ENCODE measurements at regions not wholly inside any gene's neighbourhood (a gene's known extent, or its start where the extent isn't known, plus 50 kb on each side); places are given as distances from the start of the nearest gene placed in this dataset.

DNA sequence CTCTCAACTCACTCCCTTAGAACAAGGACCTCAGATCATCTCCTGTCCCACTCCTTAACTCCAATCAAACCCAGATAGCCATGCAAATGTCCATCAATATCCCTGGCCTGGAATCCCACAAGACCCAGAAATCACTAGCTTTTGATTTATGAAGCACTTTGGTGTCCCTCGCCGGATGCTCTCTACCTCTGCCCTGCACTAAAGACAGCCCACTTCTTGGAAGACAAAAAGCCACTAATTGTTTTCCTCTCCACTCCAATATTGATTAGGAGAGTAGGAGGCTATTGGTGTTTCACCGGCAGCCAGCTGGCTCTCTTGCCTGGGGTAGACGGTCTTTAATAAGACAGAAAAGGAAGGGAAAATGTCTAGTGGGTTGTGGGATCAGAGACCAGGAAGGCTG, 221.2 kb downstream of the BUD13 start:
- TF ChIP-seq CREB1 (IDR thresholded peaks at IDR 0.05; ENCODE audit: low read depth) (no peak), MAX (IDR thresholded peaks at IDR 0.05) (no peak), CEBPB (IDR thresholded peaks at IDR 0.05) (no peak), EP300 (IDR thresholded peaks at IDR 0.05; ENCODE audit: borderline replicate concordance) (no peak), TAF1 (IDR thresholded peaks at IDR 0.05; ENCODE audit: low read depth) (no peak), ZBTB7A (IDR thresholded peaks at IDR 0.05; ENCODE audit: low read depth) (no peak), TEAD4 (IDR thresholded peaks at IDR 0.05) (no peak), RAD21 (IDR thresholded peaks at IDR 0.05; ENCODE audit: low read depth) (no peak), EGR1 (IDR thresholded peaks at IDR 0.05) (no peak), NFIC (IDR thresholded peaks at IDR 0.05) (no peak)
- TF ChIP-seq, protein P1, sequence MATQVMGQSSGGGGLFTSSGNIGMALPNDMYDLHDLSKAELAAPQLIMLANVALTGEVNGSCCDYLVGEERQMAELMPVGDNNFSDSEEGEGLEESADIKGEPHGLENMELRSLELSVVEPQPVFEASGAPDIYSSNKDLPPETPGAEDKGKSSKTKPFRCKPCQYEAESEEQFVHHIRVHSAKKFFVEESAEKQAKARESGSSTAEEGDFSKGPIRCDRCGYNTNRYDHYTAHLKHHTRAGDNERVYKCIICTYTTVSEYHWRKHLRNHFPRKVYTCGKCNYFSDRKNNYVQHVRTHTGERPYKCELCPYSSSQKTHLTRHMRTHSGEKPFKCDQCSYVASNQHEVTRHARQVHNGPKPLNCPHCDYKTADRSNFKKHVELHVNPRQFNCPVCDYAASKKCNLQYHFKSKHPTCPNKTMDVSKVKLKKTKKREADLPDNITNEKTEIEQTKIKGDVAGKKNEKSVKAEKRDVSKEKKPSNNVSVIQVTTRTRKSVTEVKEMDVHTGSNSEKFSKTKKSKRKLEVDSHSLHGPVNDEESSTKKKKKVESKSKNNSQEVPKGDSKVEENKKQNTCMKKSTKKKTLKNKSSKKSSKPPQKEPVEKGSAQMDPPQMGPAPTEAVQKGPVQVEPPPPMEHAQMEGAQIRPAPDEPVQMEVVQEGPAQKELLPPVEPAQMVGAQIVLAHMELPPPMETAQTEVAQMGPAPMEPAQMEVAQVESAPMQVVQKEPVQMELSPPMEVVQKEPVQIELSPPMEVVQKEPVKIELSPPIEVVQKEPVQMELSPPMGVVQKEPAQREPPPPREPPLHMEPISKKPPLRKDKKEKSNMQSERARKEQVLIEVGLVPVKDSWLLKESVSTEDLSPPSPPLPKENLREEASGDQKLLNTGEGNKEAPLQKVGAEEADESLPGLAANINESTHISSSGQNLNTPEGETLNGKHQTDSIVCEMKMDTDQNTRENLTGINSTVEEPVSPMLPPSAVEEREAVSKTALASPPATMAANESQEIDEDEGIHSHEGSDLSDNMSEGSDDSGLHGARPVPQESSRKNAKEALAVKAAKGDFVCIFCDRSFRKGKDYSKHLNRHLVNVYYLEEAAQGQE (IDR thresholded peaks at IDR 0.05; ENCODE audit: low read depth) = no peak

GRCh38 chr11:116548256-116548655, 224.5 kb downstream of the BUD13 start:
- TF ChIP-seq, protein P1 (IDR thresholded peaks at IDR 0.05; ENCODE audit: low read depth) = no peak
- TF ChIP-seq EGR1 (IDR thresholded peaks at IDR 0.05) (no peak), CEBPB (IDR thresholded peaks at IDR 0.05) (no peak), FOXM1 (IDR thresholded peaks at IDR 0.05; ENCODE audit: borderline replicate concordance, low read depth) (no peak), NFIC (IDR thresholded peaks at IDR 0.05) (no peak), EP300 (IDR thresholded peaks at IDR 0.05; ENCODE audit: borderline replicate concordance) (no peak), TEAD4 (IDR thresholded peaks at IDR 0.05) (no peak), RAD21 (IDR thresholded peaks at IDR 0.05; ENCODE audit: low read depth) (no peak), CREB1 (IDR thresholded peaks at IDR 0.05; ENCODE audit: low read depth) (no peak), ZBTB7A (IDR thresholded peaks at IDR 0.05; ENCODE audit: low read depth) (no peak), MAX (IDR thresholded peaks at IDR 0.05) (no peak), TAF1 (IDR thresholded peaks at IDR 0.05; ENCODE audit: low read depth) (no peak), USF1 (IDR thresholded peaks at IDR 0.05) (no peak), TCF12 (IDR thresholded peaks at IDR 0.05; ENCODE audit: low read depth) (no peak), YY1 (IDR thresholded peaks at IDR 0.05; ENCODE audit: low read depth) (no peak)

DNA sequence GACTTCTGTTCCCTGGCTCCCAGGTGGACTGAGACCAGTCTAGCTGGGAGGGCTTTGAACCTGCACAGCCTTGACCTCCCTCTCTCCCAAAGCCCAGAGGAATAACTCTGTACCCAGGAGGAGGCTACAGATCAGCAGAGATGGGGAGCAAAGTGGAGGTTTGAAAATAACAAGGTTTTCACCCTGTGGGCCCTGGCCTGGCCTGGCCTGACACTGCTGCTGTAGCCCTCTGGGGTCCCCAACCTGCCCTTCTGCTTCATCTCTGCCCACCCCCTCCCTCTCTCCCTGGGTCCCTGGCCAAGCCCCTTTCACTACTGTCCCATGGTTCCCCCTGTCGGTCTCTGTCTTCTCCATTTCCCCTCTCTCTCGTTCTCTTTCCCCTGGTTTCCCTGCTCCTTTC, 225.2 kb downstream of the BUD13 start:
- TF ChIP-seq TAF1 (IDR thresholded peaks at IDR 0.05; ENCODE audit: low read depth) (no peak), TEAD4 (IDR thresholded peaks at IDR 0.05) (no peak), FOXM1 (IDR thresholded peaks at IDR 0.05; ENCODE audit: borderline replicate concordance, low read depth) (no peak)

- TF ChIP-seq RAD21 (IDR thresholded peaks at IDR 0.05; ENCODE audit: low read depth) (no peak), TEAD4 (IDR thresholded peaks at IDR 0.05) (no peak), EGR1 (IDR thresholded peaks at IDR 0.05) (no peak), TCF12 (IDR thresholded peaks at IDR 0.05; ENCODE audit: low read depth) (no peak), ZBTB7A (IDR thresholded peaks at IDR 0.05; ENCODE audit: low read depth) (no peak)
Measured at GRCh38 chr11:116545912-116546311, 226.9 kb downstream of the BUD13 start.

GRCh38 chr11:116544721-116545120, 228.1 kb downstream of the BUD13 start:
- no peak for TF ChIP-seq RAD21 (IDR thresholded peaks at IDR 0.05; ENCODE audit: low read depth)
- no peak for TF ChIP-seq CREB1 (IDR thresholded peaks at IDR 0.05; ENCODE audit: low read depth)
- TF ChIP-seq TAF1 (IDR thresholded peaks at IDR 0.05; ENCODE audit: low read depth) = no peak
- no peak for TF ChIP-seq USF1 (IDR thresholded peaks at IDR 0.05)
- TF ChIP-seq, protein P1 (IDR thresholded peaks at IDR 0.05; ENCODE audit: low read depth) = no peak
- TF ChIP-seq NFIC (IDR thresholded peaks at IDR 0.05) = no peak
- no peak for TF ChIP-seq EP300 (IDR thresholded peaks at IDR 0.05; ENCODE audit: borderline replicate concordance)
- no peak for TF ChIP-seq FOXM1 (IDR thresholded peaks at IDR 0.05; ENCODE audit: borderline replicate concordance, low read depth)
- no peak for TF ChIP-seq EGR1 (IDR thresholded peaks at IDR 0.05)
- TF ChIP-seq TEAD4 (IDR thresholded peaks at IDR 0.05) = no peak
- no peak for TF ChIP-seq MAX (IDR thresholded peaks at IDR 0.05)

All from Ishikawa (cell line).